ENCODE measurements at regions not wholly inside any gene's neighbourhood (a gene's known extent, or its start where the extent isn't known, plus 50 kb on each side); places are given as distances from the start of the nearest gene placed in this dataset.

DNA sequence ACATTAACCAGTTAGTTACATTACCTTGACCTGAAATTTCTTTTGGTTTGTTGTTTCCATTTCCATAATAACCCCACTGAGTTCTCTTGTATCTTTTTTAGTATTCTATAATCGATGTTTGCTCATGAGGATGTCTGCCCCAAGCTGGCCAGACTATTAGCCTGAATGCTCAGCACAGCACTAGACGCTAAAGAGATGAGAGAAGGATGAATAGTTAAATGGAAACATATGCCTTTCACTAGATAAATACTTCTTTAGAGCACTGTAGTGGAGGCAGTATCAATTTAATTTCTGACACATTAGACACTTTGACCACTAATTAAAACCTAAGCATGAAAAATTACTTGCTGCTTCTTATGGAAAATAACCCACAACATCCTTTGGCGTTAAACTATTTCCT lies 654.9 kb upstream of the KCNMB2 start:
- TF ChIP-seq CTCF (conservative IDR thresholded peaks at IDR 0.05; ENCODE audit: low read length) = no peak
- H3K4me3 ChIP-seq (ENCODE audit: low read length) = no peak overlapping the region
- DNase-seq (ENCODE audit: low read depth) = peak; percentile 48

DNA sequence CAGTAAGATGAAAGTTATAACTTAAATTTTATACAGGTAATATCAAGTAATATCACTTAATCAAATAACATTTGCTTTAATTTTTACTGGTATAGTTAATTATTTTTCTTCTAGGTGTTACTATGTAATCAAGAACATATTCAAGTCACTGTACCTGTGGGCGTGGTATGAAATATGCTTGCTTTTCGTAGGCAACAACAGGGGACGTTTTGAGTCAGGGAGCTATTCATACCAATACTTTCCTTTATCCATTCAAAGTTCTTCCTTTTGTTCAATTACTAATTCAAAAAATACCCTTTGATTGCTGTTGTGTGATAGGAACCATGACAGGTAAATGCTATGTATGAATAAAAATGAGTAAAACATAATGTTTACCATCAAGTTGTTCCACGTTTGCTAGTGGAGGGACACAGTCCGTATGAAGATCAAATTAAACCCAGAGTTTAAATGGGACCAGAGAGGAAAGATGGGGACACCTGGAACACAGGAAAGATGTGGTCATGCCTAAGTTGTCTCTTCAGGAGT lies 654.0 kb upstream of the KCNMB2 start:
- no peak overlapping the region for H3K4me3 ChIP-seq (ENCODE audit: low read length)
- no peak for DNase-seq (ENCODE audit: low read depth)
- no peak for TF ChIP-seq CTCF (conservative IDR thresholded peaks at IDR 0.05; ENCODE audit: low read length)

- DNase-seq (ENCODE audit: low read depth) = no peak
- TF ChIP-seq CTCF (conservative IDR thresholded peaks at IDR 0.05; ENCODE audit: low read length) = no peak
- H3K4me3 ChIP-seq (ENCODE audit: low read length) = no peak overlapping the region
These were observed 653.1 kb upstream of the KCNMB2 start for GRCh38 chr3:177883091-177883490.

GRCh38 chr3:177883957-177884356 lies 652.3 kb upstream of the KCNMB2 start:
- DNase-seq (ENCODE audit: low read depth) = no peak
- H3K4me3 ChIP-seq (ENCODE audit: low read length) = no peak overlapping the region
- no peak for TF ChIP-seq CTCF (conservative IDR thresholded peaks at IDR 0.05; ENCODE audit: low read length)

DNA sequence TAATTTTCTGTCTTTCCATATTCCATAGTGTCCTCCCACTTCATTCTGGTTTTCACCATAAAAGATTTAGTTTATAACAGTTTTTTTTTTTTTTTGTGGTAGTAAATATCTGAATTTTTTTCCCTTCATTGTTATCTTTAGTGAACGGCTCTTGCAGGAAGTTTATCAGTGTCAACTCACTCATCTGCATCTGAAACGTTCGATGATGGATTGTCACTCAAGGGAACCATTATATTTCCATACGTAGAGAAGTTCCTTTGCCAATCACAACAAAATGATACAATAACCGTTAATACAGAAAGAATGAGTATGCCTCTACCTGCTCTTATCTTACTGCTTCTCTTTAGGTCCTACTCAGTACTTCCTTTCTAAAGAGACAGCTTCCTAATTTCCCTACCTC lies 651.2 kb upstream of the KCNMB2 start:
- no peak for DNase-seq (ENCODE audit: low read depth)
- no peak for TF ChIP-seq CTCF (conservative IDR thresholded peaks at IDR 0.05; ENCODE audit: low read length)
- H3K4me3 ChIP-seq (ENCODE audit: low read length) = no peak overlapping the region

DNA sequence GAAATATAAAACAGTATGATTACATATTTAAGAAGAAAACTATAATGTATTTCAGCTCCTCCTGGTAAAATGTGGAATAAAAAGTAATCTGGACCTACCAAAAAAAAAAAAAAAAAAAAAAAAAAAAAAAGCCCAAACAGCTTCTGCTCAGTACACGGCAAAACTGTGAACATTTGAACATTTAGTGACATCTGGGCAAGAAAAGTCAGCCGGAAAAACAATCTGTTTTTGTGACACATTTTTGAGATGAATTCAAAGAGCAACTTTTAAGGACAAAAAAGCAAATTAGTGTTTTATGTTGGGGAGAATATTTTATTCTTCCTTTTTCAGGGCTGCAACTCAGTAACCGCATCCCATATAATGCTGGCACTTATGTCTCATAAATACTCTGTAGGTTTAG lies 649.7 kb upstream of the KCNMB2 start:
- no peak for TF ChIP-seq CTCF (conservative IDR thresholded peaks at IDR 0.05; ENCODE audit: low read length)
- H3K4me3 ChIP-seq (ENCODE audit: low read length) = no peak overlapping the region
- DNase-seq (ENCODE audit: low read depth) = no peak

- no peak for DNase-seq (ENCODE audit: low read depth)
- no peak for TF ChIP-seq CTCF (conservative IDR thresholded peaks at IDR 0.05; ENCODE audit: low read length)
- H3K4me3 ChIP-seq (ENCODE audit: low read length) = no peak overlapping the region
These were observed 648.8 kb upstream of the KCNMB2 start for GRCh38 chr3:177887475-177887874.

Measured in AG10803 (cell line).